Loucy (cell line): ENCODE measurements at regions not wholly inside any gene's neighbourhood (a gene's known extent, or its start where the extent isn't known, plus 50 kb on each side); places are given as distances from the start of the nearest gene placed in this dataset.

Experiments used
- CTCF ChIP-seq: fragments of 200-600 bp; sonication (generic); conservative IDR thresholded peaks from 2 replicates; pipeline ENCODE4 v1.5.1; 2014; ENCODE audit warnings: mild to moderate bottlenecking, antibody characterized with exemption, low read length
- EZH2phosphoT487 ChIP-seq: fragments of 200-600 bp; IDR thresholded peaks from 2 replicates; pipeline ENCODE4 v1.6.1; 2018; ENCODE audit warnings: antibody characterized with exemption, mild to moderate bottlenecking, moderate library complexity, borderline replicate concordance

GRCh38 chr12:13725049-13725448 lies 256.4 kb downstream of the GRIN2B start:
- TF ChIP-seq CTCF = no peak
- no peak for TF ChIP-seq EZH2phosphoT487
